HTR-8/SVneo (cell line): ENCODE measurements at regions not wholly inside any gene's neighbourhood (a gene's known extent, or its start where the extent isn't known, plus 50 kb on each side); places are given as distances from the start of the nearest gene placed in this dataset.
"Not testable (repeated sequence)": the region's sequence is repeated elsewhere in the genome, so short reads cannot be mapped to it uniquely, and the experiment has no call there.

Source experiments
- DNase-seq: peaks from one replicate; pipeline ENCODE4 v3.0.0; 2011; ENCODE audit warnings: low spot score, mixed read lengths; ENCODE audit not compliant: insufficient read length
- FAIRE-seq: peaks from 2 replicates; lab custom pipeline; 2011; peaks lifted over from hg19 to GRCh38; lab: Jason Lieb, UNC

GRCh38 chr13:57899096-57899495 is 267.6 kb downstream of the PCDH17 start:
- FAIRE-seq = no peak
- DNase-seq = no peak

GRCh38 chr13:57909833-57910232 is 278.3 kb downstream of the PCDH17 start:
- not testable (repeated sequence) for FAIRE-seq, DNase-seq

- DNase-seq (no peak), FAIRE-seq (no peak)
These were observed 286.5 kb downstream of the PCDH17 start for GRCh38 chr13:57918086-57918485.

- DNase-seq = no peak
- no peak for FAIRE-seq
These were observed 287.4 kb downstream of the PCDH17 start for GRCh38 chr13:57918913-57919312.

GRCh38 chr13:57925250-57925649 is 293.7 kb downstream of the PCDH17 start:
- no peak for DNase-seq
- no peak for FAIRE-seq

- FAIRE-seq (no peak), DNase-seq (no peak)
These were observed 294.2 kb downstream of the PCDH17 start for GRCh38 chr13:57925751-57926150.

- no peak for FAIRE-seq
These were observed 300.5 kb downstream of the PCDH17 start for GRCh38 chr13:57932061-57932460.

GRCh38 chr13:57933606-57934005 is 302.1 kb downstream of the PCDH17 start:
- FAIRE-seq (no peak), DNase-seq (no peak)

More at GRCh38 chr13:57932061-57932460, 300.5 kb downstream of the PCDH17 start:
- DNase-seq = no peak

- FAIRE-seq (no peak), DNase-seq (no peak)
These were observed 304.4 kb downstream of the PCDH17 start for GRCh38 chr13:57935965-57936364.

GRCh38 chr13:57946361-57946760 is 314.8 kb downstream of the PCDH17 start:
- DNase-seq (no peak), FAIRE-seq (no peak)

- FAIRE-seq = no peak
- DNase-seq = no peak
These were observed 317.3 kb downstream of the PCDH17 start for GRCh38 chr13:57948884-57949283.

- FAIRE-seq (no peak), DNase-seq (no peak)
These were observed 338.4 kb downstream of the PCDH17 start for GRCh38 chr13:57969951-57970350.

- DNase-seq (no peak), FAIRE-seq (no peak)
These were observed 338.9 kb downstream of the PCDH17 start for GRCh38 chr13:57970404-57970803.

GRCh38 chr13:57982782-57983181 is 351.2 kb downstream of the PCDH17 start:
- no peak for DNase-seq
- no peak for FAIRE-seq

GRCh38 chr13:57988276-57988675 is 356.7 kb downstream of the PCDH17 start:
- FAIRE-seq (no peak), DNase-seq (no peak)

GRCh38 chr13:57991041-57991440 is 359.5 kb downstream of the PCDH17 start:
- FAIRE-seq = no peak
- no peak for DNase-seq

GRCh38 chr13:57992416-57992815 is 360.9 kb downstream of the PCDH17 start:
- FAIRE-seq (no peak), DNase-seq (no peak)

GRCh38 chr13:57996717-57997116 is 365.2 kb downstream of the PCDH17 start:
- FAIRE-seq = no peak

GRCh38 chr13:58004751-58005150 is 373.2 kb downstream of the PCDH17 start:
- DNase-seq = no peak
- FAIRE-seq = no peak

More at GRCh38 chr13:57996717-57997116, 365.2 kb downstream of the PCDH17 start:
- peak; percentile 0 for DNase-seq

GRCh38 chr13:58018020-58018419 is 386.5 kb downstream of the PCDH17 start:
- DNase-seq = no peak
- FAIRE-seq = no peak

- no peak for FAIRE-seq
These were observed 387.3 kb downstream of the PCDH17 start for GRCh38 chr13:58018865-58019264.

GRCh38 chr13:58024103-58024502 is 392.6 kb downstream of the PCDH17 start:
- no peak for DNase-seq
- no peak for FAIRE-seq

More at GRCh38 chr13:58018865-58019264, 387.3 kb downstream of the PCDH17 start:
- DNase-seq = no peak

GRCh38 chr13:58025821-58026220 is 394.3 kb downstream of the PCDH17 start:
- FAIRE-seq (no peak), DNase-seq (no peak)
